SK-N-SH (cell line): ENCODE measurements at regions not wholly inside any gene's neighbourhood (a gene's known extent, or its start where the extent isn't known, plus 50 kb on each side); places are given as distances from the start of the nearest gene placed in this dataset.

Source experiments
- CTCF ChIA-PET: fragments of 300-600, 350-600 bp; formaldehyde crosslinking; extraction: SDS; loops from one replicate; lab custom pipeline; 2021; lab: Yijun Ruan, JAX
- POLR2A ChIA-PET: fragments of 350-600 bp; sonication (Branson Sonifier 250); formaldehyde crosslinking; extraction: SDS; loops from one replicate; lab custom pipeline; 2020; ENCODE audit warnings: antibody characterized with exemption, inconsistent platforms; lab: Yijun Ruan, JAX
- DNase-seq: peaks from one replicate; pipeline ENCODE4 v3.0.0; 2012
- H2AFZ ChIP-seq: fragments of 200-600 bp; sonication (generic); 2 replicates; pipeline ENCODE4 v1.8.1; 2016; ENCODE audit warnings: antibody characterized with exemption, mild to moderate bottlenecking, low read depth
- H3F3A ChIP-seq: fragments of 200-600 bp; sonication (generic); replicated peaks from 2 replicates; pipeline ENCODE3; 2016; ENCODE audit warnings: antibody characterized with exemption, mild to moderate bottlenecking; ENCODE audit not compliant: insufficient read depth
- H3K27ac ChIP-seq, 2 experiments: fragments of 200-500 bp in 1 of 2; fragments of 200-600 bp in 1 of 2; sonication (Bioruptor generic) in 1 of 2; sonication (generic), shearing (Covaris generic) in 1 of 2; 2 replicates each; pipeline versions ENCODE4 v1.5.1 to v1.6.1; 2014 to 2016; ENCODE audit warnings: low read depth in 2 of 2, inconsistent platforms in 1 of 2, low read length in 1 of 2, mild to moderate bottlenecking in 1 of 2, mixed read lengths in 1 of 2
- H3K27me3 ChIP-seq: fragments of 200-600 bp; sonication (generic), shearing (Covaris generic); 2 replicates; pipeline ENCODE4 v1.6.1; 2016; ENCODE audit warnings: mixed run types; ENCODE audit not compliant: insufficient read depth
- H3K36me3 ChIP-seq, 2 experiments: fragments of 200-500 bp in 1 of 2; fragments of 200-600 bp in 1 of 2; sonication (Bioruptor generic) in 1 of 2; sonication (generic) in 1 of 2; replicated peaks in 1 of 2; 2 replicates each; pipeline versions ENCODE3 to v1.5.1; 2014 to 2016; ENCODE audit warnings: low read length in 1 of 2, mild to moderate bottlenecking in 1 of 2; ENCODE audit not compliant: insufficient read depth in 2 of 2, control insufficient read depth in 1 of 2
- H3K4me1 ChIP-seq, 2 experiments: fragments of 200-500 bp in 1 of 2; fragments of 200-600 bp in 1 of 2; sonication (Bioruptor generic) in 1 of 2; sonication (generic), shearing (Covaris generic) in 1 of 2; 2 replicates each; pipeline versions ENCODE4 v1.5.1 to v1.6.1; 2014 to 2016; ENCODE audit warnings: low read depth in 1 of 2, low read length in 1 of 2, mixed run types in 1 of 2; ENCODE audit not compliant: insufficient read depth in 2 of 2, control insufficient read depth in 1 of 2
- H3K4me2 ChIP-seq: fragments of 200-600 bp; sonication (generic), shearing (Covaris generic); 2 replicates; pipeline ENCODE4 v1.6.1; 2017; ENCODE audit warnings: mixed run types
- H3K4me3 ChIP-seq, 2 experiments: fragments of 200-500 bp in 1 of 2; fragments of 200-600 bp in 1 of 2; sonication (Bioruptor generic) in 1 of 2; sonication (generic), shearing (Covaris generic) in 1 of 2; 2 replicates each; pipeline versions ENCODE4 v1.5.1 to v1.8.1; 2014 to 2016; ENCODE audit warnings: low read depth in 2 of 2, inconsistent platforms in 1 of 2, low read length in 1 of 2, mild to moderate bottlenecking in 1 of 2, mixed read lengths in 1 of 2, moderate library complexity in 1 of 2
- H3K79me2 ChIP-seq: fragments of 200-600 bp; sonication (generic); 2 replicates; pipeline ENCODE4 v1.8.1; 2017; ENCODE audit warnings: mild to moderate bottlenecking; ENCODE audit not compliant: insufficient read depth
- H3K9ac ChIP-seq: fragments of 200-600 bp; sonication (generic); 2 replicates; pipeline ENCODE4 v1.6.1; 2017; ENCODE audit warnings: mixed run types
- H3K9me2 ChIP-seq: fragments of 200-600 bp; sonication (generic); 2 replicates; pipeline ENCODE4 v1.6.1; 2017; ENCODE audit warnings: mixed run types
- H3K9me3 ChIP-seq: fragments of 200-600 bp; sonication (generic); 2 replicates; pipeline ENCODE4 v1.6.1; 2017; ENCODE audit warnings: mixed run types, mild to moderate bottlenecking, moderate library complexity
- H4K20me1 ChIP-seq: fragments of 200-600 bp; sonication (generic); 2 replicates; pipeline ENCODE4 v1.6.1; 2017; ENCODE audit warnings: mild to moderate bottlenecking, mixed run types; ENCODE audit not compliant: insufficient read depth
- EP300 ChIP-seq, 2 experiments: IDR thresholded peaks; 2 replicates each; pipeline versions ENCODE4 v1.4.0 to v1.6.1; 2012; ENCODE audit warnings: borderline replicate concordance in 1 of 2, low read depth in 1 of 2, low read length in 1 of 2
- FOXJ3 ChIP-seq: sonication (generic); formaldehyde crosslinking; IDR thresholded peaks from 2 replicates; pipeline ENCODE4 v1.5.1; 2020; ENCODE audit warnings: mild to moderate bottlenecking, missing genetic modification reagents
- FOXM1 ChIP-seq: IDR thresholded peaks from 2 replicates; pipeline ENCODE4 v1.4.0; 2012; ENCODE audit warnings: low read depth, mild to moderate bottlenecking
- JUND ChIP-seq: IDR thresholded peaks from 2 replicates; pipeline ENCODE4 v1.4.0; 2012
- MEF2A ChIP-seq: IDR thresholded peaks from 2 replicates; pipeline ENCODE4 v1.4.0; 2012; ENCODE audit warnings: low read depth, borderline replicate concordance
- MXI1 ChIP-seq: IDR thresholded peaks from 2 replicates; pipeline ENCODE4 v1.6.1; 2012; ENCODE audit warnings: mild to moderate bottlenecking, low read depth, low read length, improper control_type of control experiment
- NFIC ChIP-seq: IDR thresholded peaks from 2 replicates; pipeline ENCODE4 v1.4.0; 2012; ENCODE audit warnings: borderline replicate concordance
- NRF1 ChIP-seq: IDR thresholded peaks from 2 replicates; pipeline ENCODE4 v1.6.1; 2012; ENCODE audit warnings: low read depth, mild to moderate bottlenecking, low read length
- POLR2AphosphoS5 ChIP-seq: IDR thresholded peaks from 2 replicates; pipeline ENCODE4 v1.6.1; 2012; ENCODE audit warnings: low read depth, low read length
- REST ChIP-seq: IDR thresholded peaks from 2 replicates; pipeline ENCODE4 v1.6.1; 2012; ENCODE audit warnings: mild to moderate bottlenecking, low read depth, low read length, moderate library complexity
- SIN3A ChIP-seq: IDR thresholded peaks from 2 replicates; pipeline ENCODE4 v1.6.1; 2012; ENCODE audit warnings: low read depth, mild to moderate bottlenecking, low read length, moderate library complexity, borderline replicate concordance
- SMC3 ChIP-seq: IDR thresholded peaks from 2 replicates; pipeline ENCODE4 v1.6.1; 2012; ENCODE audit warnings: low read depth, low read length, improper control_type of control experiment
- TAF1 ChIP-seq: IDR thresholded peaks from 2 replicates; pipeline ENCODE4 v1.6.1; 2012; ENCODE audit warnings: low read depth, mild to moderate bottlenecking, low read length, moderate library complexity, borderline replicate concordance
- TCF12 ChIP-seq: IDR thresholded peaks from 2 replicates; pipeline ENCODE4 v1.4.0; 2012
- TEAD4 ChIP-seq: IDR thresholded peaks from 2 replicates; pipeline ENCODE4 v1.4.0; 2012; ENCODE audit warnings: mild to moderate bottlenecking, borderline replicate concordance; ENCODE audit not compliant: insufficient read depth
- USF2 ChIP-seq: fragments of 150-350 bp; IDR thresholded peaks from 2 replicates; pipeline ENCODE4 v1.6.1; 2017; ENCODE audit warnings: antibody characterized with exemption, low read length, low read depth, borderline replicate concordance
- ZBTB33 ChIP-seq: IDR thresholded peaks from 2 replicates; pipeline ENCODE4 v1.4.0; 2012; ENCODE audit warnings: low read depth, borderline replicate concordance
- WGBS: methylation state at CpG from one replicate; pipeline ENCODE4 v1.1.6; 2017; ENCODE audit warnings: low lambda C conversion rate; 5-methylcytosine and 5-hydroxymethylcytosine counted together
- TF ChIP-seq, protein P1 (sequence below): IDR thresholded peaks from 2 replicates; pipeline ENCODE4; 2012

GRCh38 chr15:72912121-72912520 lies 128.6 kb upstream of the ADPGK start:
- Histone ChIP-seq H3K79me2 (no peaks in the 10 kb centered on the region), H3K4me2 (no peak overlapping the region), H3K9me2 (no peaks in the 10 kb centered on the region), H3K4me3 (no peak overlapping the region), H3K27ac (no peak overlapping the region), H3K27me3 (no peaks in the 10 kb centered on the region), H2AFZ (no peak overlapping the region), H3K9me3 (no peaks in the 10 kb centered on the region), H3K9ac (no peak overlapping the region), H4K20me1 (no peaks in the 10 kb centered on the region), H3K36me3 (no peaks in the 10 kb centered on the region), H3K4me1 (peaks cover 0 to 2% of the 10 kb centered on the region in 2 experiments; a peak in 1 of 4 replicates), H3F3A (no peaks in the 10 kb centered on the region)
- no peak for DNase-seq
- ChIA-PET CTCF (interaction anchor here (0.7 kb wide), 1 partner anchor 9 kb away, joined by 3 read pairs; no protein-coding TSS in a partner anchor), POLR2A (no interaction called here)
- WGBS: 30% methylated on average over 4 of the region's 4 CpGs
- TF ChIP-seq TAF1 (no peak), TEAD4 (no peak), FOXM1 (no peak)

GRCh38 chr15:72911626-72912025 lies 128.1 kb upstream of the ADPGK start:
- no peak for TF ChIP-seq ZBTB33
- TF ChIP-seq MEF2A: no peak
- no peak for TF ChIP-seq USF2
- TF ChIP-seq MXI1: no peak
- TF ChIP-seq NFIC: no peak
- TF ChIP-seq FOXM1: no peak
- no peak for TF ChIP-seq SMC3
- no peak for TF ChIP-seq TCF12
- TF ChIP-seq REST: no peak
- TF ChIP-seq EP300 (IDR thresholded peaks at IDR 0.05; ENCODE audit: borderline replicate concordance in 1 of 2, low read depth in 1 of 2, low read length in 1 of 2): no peak
- no peak for TF ChIP-seq JUND
- TF ChIP-seq NRF1: no peak
- TF ChIP-seq POLR2AphosphoS5: no peak
- no peak for TF ChIP-seq FOXJ3 (CRISPR knock-in tag)
- no peak for TF ChIP-seq SIN3A
- TF ChIP-seq, protein P1, sequence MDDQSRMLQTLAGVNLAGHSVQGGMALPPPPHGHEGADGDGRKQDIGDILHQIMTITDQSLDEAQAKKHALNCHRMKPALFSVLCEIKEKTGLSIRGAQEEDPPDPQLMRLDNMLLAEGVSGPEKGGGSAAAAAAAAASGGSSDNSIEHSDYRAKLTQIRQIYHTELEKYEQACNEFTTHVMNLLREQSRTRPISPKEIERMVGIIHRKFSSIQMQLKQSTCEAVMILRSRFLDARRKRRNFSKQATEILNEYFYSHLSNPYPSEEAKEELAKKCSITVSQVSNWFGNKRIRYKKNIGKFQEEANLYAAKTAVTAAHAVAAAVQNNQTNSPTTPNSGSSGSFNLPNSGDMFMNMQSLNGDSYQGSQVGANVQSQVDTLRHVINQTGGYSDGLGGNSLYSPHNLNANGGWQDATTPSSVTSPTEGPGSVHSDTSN: no peak
- no peaks in the 10 kb centered on the region for H3K27me3 ChIP-seq
- POLR2A ChIA-PET: no interaction called here
- no peak overlapping the region for H3K9ac ChIP-seq
- H3K9me2 ChIP-seq: no peaks in the 10 kb centered on the region
- CTCF ChIA-PET: no interaction called here
- H3K27ac ChIP-seq: no peak overlapping the region
- H4K20me1 ChIP-seq: no peaks in the 10 kb centered on the region
- no peak for DNase-seq
- WGBS: 100% methylated on average over 1 of the region's 1 CpG
- no peaks in the 10 kb centered on the region for H3F3A ChIP-seq
- no peaks in the 10 kb centered on the region for H3K79me2 ChIP-seq
- H3K4me1 ChIP-seq: peaks cover 0 to 2% of the 10 kb centered on the region in 2 experiments; a peak in 1 of 4 replicates
- no peak overlapping the region for H3K4me3 ChIP-seq
- H3K36me3 ChIP-seq: no peaks in the 10 kb centered on the region
- no peaks in the 10 kb centered on the region for H3K9me3 ChIP-seq
- H3K4me2 ChIP-seq: no peak overlapping the region
- no peak overlapping the region for H2AFZ ChIP-seq
